Panc1 (cell line): ENCODE measurements at regions not wholly inside any gene's neighbourhood (a gene's known extent, or its start where the extent isn't known, plus 50 kb on each side); places are given as distances from the start of the nearest gene placed in this dataset.

Source experiments
- CTCF ChIP-seq: fragments of 450-650 bp; IDR thresholded peaks from 2 replicates; pipeline ENCODE4 v1.5.1; 2017; ENCODE audit warnings: mild to moderate bottlenecking
- SIN3A ChIP-seq: IDR thresholded peaks from 2 replicates; pipeline ENCODE4 v1.6.1; 2012; ENCODE audit warnings: low read depth, mild to moderate bottlenecking, low read length, moderate library complexity, borderline replicate concordance; ENCODE audit not compliant: insufficient read depth

DNA sequence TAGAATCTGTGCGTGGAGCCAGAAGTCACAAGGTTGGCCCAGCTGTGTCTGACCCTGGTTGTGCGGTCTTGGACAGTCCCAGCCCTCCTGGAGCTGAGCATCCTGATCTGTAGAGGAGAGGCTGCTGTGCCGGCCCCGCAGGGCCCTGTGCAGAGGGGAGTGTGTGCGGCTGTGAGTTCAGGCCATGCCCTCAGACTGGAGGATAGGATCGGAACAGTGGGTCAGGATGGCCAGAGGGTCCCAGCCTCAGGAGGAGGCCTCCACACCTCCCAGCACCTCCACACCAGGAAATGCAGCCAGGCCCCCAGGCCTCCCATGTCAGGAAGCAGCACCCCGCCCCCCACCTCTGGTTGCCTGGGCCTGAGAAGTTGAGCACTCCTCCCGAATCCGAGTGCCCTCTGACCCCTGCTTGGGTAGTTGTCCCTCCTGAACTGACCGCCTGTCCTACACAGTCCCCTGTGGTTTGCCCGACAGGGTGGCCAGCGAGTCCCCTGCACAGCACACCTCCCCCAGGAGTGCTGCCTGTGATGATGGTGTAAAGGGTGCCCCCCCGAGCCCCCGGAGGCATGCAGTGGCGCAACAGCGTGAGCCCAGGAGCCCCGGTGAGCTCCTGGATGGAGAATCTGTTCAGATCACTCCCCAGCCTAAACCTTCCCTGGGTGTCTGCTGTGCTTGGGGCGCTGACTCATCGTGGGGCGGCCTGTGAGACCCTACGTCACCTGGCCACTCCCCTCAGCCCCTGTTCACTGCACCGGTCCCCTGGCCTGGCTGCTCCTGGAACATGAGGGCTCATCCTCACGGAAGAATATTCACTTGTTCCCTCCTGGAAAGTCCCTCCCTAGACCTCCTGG, 285.2 kb downstream of the SEC14L1 start:
- no peak for TF ChIP-seq SIN3A
- no peak for TF ChIP-seq CTCF
